ENCODE measurements at regions not wholly inside any gene's neighbourhood (a gene's known extent, or its start where the extent isn't known, plus 50 kb on each side); places are given as distances from the start of the nearest gene placed in this dataset.

- ChIA-PET CTCF (no interaction called here), POLR2A (no interaction called here), RAD21 (ENCODE audit: low non-redundant PET in 1 of 2, low total read pairs in 2 of 2, uncharacterized antibody in 2 of 2, unreplicated experiment in 2 of 2) (no interaction called here)
- ATAC-seq (no peak), DNase-seq (ENCODE audit: low read depth, low spot score) (no peak)
- Histone ChIP-seq H3K9me2 (ENCODE audit: insufficient read depth) (no peaks in the 10 kb centered on the region), H3K9ac (ENCODE audit: low read length) (no peak overlapping the region), H3K4me2 (ENCODE audit: low read length) (no peak overlapping the region), H3K79me2 (ENCODE audit: insufficient read depth, low read length) (no peaks in the 10 kb centered on the region), H3K27me3 (ENCODE audit: insufficient read depth, low read length) (peaks cover 3% of the 10 kb centered on the region; the same call in 1 of the 2 replicates), H3K9me3 (ENCODE audit: control insufficient read depth in 1 of 2, insufficient read depth in 1 of 2, low read depth in 1 of 2, low read length in 2 of 2) (no peaks in the 10 kb centered on the region), H3K4me3 (replicated peaks in 1 of 2; ENCODE audit: low read depth in 1 of 2, low read length in 2 of 2) (no peak overlapping the region), H3K4me1 (ENCODE audit: control insufficient read depth in 1 of 2, insufficient read depth in 2 of 2, low read length in 2 of 2) (no peaks in the 10 kb centered on the region), H2AFZ (ENCODE audit: low read depth, low read length, poor library complexity, severe bottlenecking) (no peak overlapping the region), H3K27ac (ENCODE audit: low read depth, low read length) (no peak overlapping the region), H3K36me3 (ENCODE audit: control insufficient read depth in 1 of 2, insufficient read depth in 2 of 2, low read length in 2 of 2) (no peaks in the 10 kb centered on the region), H4K20me1 (ENCODE audit: insufficient read depth) (no peaks in the 10 kb centered on the region; the same call in 1 of the 2 replicates)
- no TSS peak for BruUV-seq (replicated peaks)
- intact Hi-C loops (cut with micrococcal nuclease): no loop called here
- TF ChIP-seq REST (IDR thresholded peaks at IDR 0.05; ENCODE audit: low read depth) (no peak), ATF3 (IDR thresholded peaks at IDR 0.05) (peak; percentile 56; the same call in 1 of the 2 replicates), ZFX (IDR thresholded peaks at IDR 0.05) (no peak), CEBPB (IDR thresholded peaks at IDR 0.05; ENCODE audit: low read depth) (peak; percentile 48; the same call in 1 of the 2 replicates)
These were observed 74.3 kb upstream of the EOMES start for GRCh38 chr3:27796365-27796875.

DNA sequence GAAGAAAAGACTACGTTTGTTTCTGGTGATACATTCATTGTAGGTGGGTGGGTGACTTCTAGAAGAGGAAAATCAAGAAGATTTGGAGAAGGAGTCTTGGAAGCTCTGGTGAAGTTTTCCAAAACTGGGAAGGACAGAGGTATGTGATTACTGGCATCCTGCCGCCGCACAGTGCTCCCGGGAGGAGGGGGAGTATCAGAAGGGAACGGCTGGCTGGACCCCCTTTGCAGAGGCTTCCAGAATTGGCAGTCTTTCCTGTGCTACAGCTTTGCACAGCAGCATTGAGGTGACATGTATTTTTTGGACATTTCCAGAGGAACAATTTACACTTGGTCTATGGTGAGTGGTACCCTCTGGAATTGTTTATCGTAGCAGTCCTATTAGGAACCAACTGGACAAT, 75.7 kb upstream of the EOMES start:
- no peaks in the 10 kb centered on the region for H3K9me2 ChIP-seq (ENCODE audit: insufficient read depth)
- intact Hi-C loops (cut with micrococcal nuclease): no loop called here
- no peaks in the 10 kb centered on the region; the same call in 1 of the 2 replicates for H4K20me1 ChIP-seq (ENCODE audit: insufficient read depth)
- no peak overlapping the region for H2AFZ ChIP-seq (ENCODE audit: low read depth, low read length, poor library complexity, severe bottlenecking)
- H3K27ac ChIP-seq (ENCODE audit: low read depth, low read length): no peak overlapping the region
- no TSS peak for BruUV-seq (replicated peaks)
- no peak overlapping the region for H3K9ac ChIP-seq (ENCODE audit: low read length)
- DNase-seq (ENCODE audit: low read depth, low spot score): no peak
- no peaks in the 10 kb centered on the region for H3K36me3 ChIP-seq (ENCODE audit: control insufficient read depth in 1 of 2, insufficient read depth in 2 of 2, low read length in 2 of 2)
- H3K27me3 ChIP-seq (ENCODE audit: insufficient read depth, low read length): peaks cover 3% of the 10 kb centered on the region; the same call in 1 of the 2 replicates
- no peaks in the 10 kb centered on the region for H3K9me3 ChIP-seq (ENCODE audit: control insufficient read depth in 1 of 2, insufficient read depth in 1 of 2, low read depth in 1 of 2, low read length in 2 of 2)
- no peaks in the 10 kb centered on the region for H3K79me2 ChIP-seq (ENCODE audit: insufficient read depth, low read length)
- TF ChIP-seq EZH2phosphoT487 (IDR thresholded peaks at IDR 0.05; ENCODE audit: borderline replicate concordance): no peak
- TF ChIP-seq SRF (IDR thresholded peaks at IDR 0.05; ENCODE audit: low read depth): no peak
- no peak for TF ChIP-seq POLR2AphosphoS5 (IDR thresholded peaks at IDR 0.05; ENCODE audit: low read depth, low read length)
- no peak for TF ChIP-seq TCF7L2 (IDR thresholded peaks at IDR 0.05; ENCODE audit: borderline replicate concordance, extremely low read depth, insufficient read depth, insufficient read length)
- TF ChIP-seq SIN3A (IDR thresholded peaks at IDR 0.05; ENCODE audit: low read depth): no peak
- no peak for TF ChIP-seq REST (IDR thresholded peaks at IDR 0.05; ENCODE audit: low read depth)
- H3K4me3 ChIP-seq (replicated peaks in 1 of 2; ENCODE audit: low read depth in 1 of 2, low read length in 2 of 2): no peak overlapping the region
- ChIA-PET RAD21 (ENCODE audit: low non-redundant PET in 1 of 2, low total read pairs in 2 of 2, uncharacterized antibody in 2 of 2, unreplicated experiment in 2 of 2) (no interaction called here), POLR2A (no interaction called here), CTCF (no interaction called here)
- H3K4me1 ChIP-seq (ENCODE audit: control insufficient read depth in 1 of 2, insufficient read depth in 2 of 2, low read length in 2 of 2): no peaks in the 10 kb centered on the region
- no peak for ATAC-seq
- no peak overlapping the region for H3K4me2 ChIP-seq (ENCODE audit: low read length)
